HG03025 (cell line): ENCODE measurements at regions not wholly inside any gene's neighbourhood (a gene's known extent, or its start where the extent isn't known, plus 50 kb on each side); places are given as distances from the start of the nearest gene placed in this dataset.

Source experiments
- ATAC-seq: cut with Tn5 transposase; IDR thresholded peaks from one replicate; pipeline ENCODE4 v1.9.1; 2021; ENCODE audit warnings: mild to moderate bottlenecking, moderate library complexity; ENCODE audit not compliant: unreplicated experiment, low FRiP score

DNA sequence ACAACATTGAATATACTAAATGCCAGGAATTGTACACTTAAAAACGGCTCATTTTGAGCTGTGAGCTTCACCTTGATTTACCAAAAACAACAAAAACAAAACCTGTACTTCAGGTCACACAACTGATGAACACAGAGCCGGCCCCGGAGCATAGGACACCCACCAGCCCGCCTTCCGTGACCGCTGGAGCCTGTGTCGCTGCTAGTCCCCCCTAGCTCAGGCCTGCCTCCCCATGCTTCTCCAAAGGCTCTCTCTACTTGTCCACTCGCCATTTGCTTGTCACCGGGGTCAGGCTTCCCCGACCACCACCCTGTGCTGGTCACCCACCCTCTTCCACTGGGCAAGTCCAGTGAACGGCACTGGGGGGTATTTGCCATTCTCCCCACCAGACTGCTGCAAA, 113.8 kb upstream of the TNRC6C start:
- no peak for ATAC-seq

DNA sequence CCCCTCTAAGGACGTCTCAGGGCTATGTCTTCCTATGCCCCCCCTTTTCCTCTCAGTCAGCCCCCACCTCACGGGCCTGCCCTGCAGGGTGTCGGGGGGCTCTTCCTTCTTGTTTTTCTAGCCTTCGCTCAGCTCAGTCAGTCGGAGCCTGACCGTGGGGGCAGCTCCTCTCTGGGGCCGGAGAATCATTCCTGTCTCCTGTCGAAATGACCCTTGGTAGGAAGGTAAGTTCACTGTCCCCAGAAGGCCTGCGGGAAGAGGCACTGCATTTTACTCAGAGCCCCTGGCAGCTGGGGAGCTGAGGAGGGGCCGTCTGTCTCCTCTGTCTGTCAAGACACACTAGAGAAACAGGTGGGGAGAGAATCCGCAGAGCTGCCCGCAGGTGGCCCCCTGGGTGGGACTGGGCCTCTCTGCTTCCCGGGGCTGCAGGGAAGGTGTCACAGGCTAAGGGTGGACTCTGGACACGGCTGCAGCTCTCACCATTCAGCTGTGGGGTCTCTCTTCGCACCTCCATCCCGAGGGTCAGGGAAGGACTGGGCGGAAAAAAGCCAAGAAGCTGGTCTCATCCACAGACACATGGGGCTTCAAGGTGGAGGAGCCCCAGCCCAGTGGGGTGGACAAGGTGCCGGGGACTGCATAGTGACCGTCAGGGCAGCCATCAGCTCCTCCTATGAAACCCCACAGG, 112.8 kb upstream of the TNRC6C start:
- no peak for ATAC-seq

DNA sequence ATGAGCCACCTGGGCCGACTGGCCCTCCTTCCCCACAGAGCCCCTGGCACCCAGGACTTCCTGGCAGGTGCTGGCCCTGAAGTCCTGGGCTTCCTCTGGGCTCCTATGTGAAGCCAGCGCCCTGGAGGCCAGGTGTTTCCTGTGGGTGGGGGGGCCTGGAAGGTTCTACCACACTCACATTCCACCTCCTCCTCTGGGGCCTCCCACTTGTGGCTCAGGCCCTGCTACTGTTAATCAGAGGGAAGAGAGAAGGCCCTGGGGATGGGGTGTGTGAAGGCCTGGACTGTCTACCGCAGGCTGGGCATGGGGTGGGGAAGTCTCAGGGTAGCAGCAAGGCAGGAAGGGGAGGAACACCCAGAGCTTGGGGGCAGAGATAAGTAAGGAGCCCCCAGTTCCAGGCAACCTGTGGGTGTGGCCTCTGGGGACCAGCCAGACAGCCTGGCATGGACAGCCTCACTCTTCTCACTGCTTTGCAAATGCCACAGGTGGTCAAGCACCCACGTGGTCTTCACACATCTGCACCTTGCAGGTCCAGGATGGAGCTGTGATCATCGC, 111.9 kb upstream of the TNRC6C start:
- ATAC-seq: no peak

DNA sequence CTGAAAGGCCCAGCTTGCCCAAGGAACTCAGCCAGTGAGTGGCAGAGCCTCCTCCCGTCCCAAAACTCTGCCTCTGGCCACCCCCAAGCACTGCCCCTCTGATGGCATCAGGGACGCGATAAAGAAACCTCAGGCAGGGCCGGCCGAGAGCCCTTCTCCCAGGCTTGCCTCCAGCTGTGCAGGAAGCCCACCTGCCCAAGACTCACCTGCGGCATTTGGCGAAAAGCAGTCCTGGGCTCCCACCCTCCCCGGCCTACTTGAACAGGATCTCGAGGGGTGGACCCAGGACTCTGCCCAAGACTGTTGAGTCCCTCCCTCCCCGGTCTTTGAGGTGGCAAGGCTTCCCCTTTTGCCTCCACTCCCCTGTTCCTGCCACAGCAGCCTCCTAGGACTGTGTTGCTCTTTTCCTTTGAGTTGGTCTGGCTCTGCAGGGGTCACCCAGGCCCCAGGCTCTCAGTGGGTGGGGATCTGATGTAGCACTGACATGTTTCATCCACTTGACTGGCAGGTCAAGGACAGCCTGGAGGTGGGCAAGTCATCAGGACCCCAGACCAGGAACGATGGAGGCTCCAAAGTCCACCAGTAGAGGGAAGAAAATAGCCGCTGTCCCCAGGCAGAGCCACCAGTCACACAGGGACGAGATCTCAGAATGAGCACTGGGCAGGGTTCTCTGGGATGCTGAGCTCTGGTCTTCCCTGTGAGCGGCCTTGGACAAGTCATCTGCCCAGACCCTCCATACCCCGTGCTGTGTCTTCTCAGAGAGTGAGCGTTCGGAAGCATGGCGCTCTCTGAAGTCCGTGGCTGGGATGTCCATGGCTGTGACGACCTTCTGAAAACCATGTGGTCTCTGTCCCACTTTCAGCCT, 111.0 kb upstream of the TNRC6C start:
- no peak for ATAC-seq

DNA sequence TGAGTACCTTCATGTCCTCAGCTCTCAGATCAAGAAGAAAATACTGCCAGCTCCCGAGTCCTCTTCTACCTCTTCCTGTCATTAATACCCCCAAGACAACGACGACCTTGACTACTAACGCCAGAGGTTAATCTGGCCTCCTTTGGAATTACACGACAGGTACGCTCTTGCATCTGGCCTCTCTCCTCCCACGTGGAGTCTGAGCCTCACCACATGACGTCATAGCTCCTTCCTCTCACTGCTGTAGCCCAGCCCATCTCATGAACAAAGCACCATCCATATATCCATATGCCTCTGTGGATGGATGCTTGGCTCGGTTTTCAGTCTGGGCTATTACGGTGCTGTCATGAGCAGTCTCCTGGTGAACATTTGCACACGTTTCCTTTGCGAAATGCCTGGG, 110.2 kb upstream of the TNRC6C start:
- no peak for ATAC-seq

DNA sequence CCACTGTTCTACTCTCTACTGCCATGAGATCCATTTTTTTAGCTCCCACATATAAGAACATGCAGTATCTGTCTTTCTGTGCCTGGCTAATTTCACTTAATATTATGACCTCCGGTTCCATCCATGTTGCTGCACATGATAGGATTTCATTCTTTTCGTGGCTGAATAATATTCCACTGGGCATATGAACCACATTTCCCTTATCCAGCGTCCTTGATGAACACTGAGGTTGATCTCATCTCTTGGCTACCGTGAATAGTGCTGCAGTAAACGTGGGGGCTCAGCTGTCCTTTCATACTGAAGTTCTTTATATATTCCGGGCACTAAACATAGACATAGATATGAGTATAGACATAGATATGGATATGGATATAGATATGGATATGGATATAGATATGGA, 109.3 kb upstream of the TNRC6C start:
- no peak for ATAC-seq

DNA sequence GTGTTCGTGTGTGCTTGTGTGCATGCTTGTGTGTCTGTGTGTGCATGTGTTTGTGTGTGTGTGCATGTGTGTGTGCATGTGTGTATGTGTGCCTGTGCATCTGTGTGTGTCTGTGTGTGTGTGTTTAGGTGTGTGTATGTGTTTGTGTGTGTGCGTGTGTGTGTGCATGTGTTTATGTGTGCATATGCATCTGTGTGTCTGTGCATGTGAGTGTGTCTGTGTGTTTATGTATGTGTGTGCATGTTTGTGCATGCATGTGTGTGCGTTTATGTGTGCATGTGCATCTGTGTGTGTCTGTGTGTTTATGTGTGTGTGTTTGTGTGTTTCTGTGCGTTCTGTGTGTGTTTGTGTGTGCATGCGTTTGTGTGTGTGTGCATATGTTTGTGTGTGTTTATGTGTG, 106.6 kb upstream of the TNRC6C start:
- no peak for ATAC-seq

DNA sequence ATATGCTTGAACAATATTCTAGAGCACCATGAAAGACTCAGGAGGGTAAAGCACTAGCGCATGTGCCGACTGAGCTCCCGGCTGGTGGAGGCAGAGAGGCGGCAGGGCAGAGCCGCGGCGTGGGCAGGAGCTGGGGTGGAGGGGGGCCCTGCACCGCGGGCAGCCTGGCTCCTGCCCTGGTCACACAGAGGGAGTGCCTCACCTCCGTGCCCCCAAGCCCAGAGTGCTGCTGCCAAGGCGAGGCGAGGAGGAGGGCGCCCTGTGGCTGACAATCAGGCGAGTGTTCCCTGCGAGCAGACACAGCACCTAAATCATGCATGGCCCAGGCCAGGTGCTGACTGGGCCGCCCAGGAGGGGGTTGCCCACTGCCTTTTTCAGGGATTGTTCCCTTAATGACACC, 105.8 kb upstream of the TNRC6C start:
- ATAC-seq: no peak

DNA sequence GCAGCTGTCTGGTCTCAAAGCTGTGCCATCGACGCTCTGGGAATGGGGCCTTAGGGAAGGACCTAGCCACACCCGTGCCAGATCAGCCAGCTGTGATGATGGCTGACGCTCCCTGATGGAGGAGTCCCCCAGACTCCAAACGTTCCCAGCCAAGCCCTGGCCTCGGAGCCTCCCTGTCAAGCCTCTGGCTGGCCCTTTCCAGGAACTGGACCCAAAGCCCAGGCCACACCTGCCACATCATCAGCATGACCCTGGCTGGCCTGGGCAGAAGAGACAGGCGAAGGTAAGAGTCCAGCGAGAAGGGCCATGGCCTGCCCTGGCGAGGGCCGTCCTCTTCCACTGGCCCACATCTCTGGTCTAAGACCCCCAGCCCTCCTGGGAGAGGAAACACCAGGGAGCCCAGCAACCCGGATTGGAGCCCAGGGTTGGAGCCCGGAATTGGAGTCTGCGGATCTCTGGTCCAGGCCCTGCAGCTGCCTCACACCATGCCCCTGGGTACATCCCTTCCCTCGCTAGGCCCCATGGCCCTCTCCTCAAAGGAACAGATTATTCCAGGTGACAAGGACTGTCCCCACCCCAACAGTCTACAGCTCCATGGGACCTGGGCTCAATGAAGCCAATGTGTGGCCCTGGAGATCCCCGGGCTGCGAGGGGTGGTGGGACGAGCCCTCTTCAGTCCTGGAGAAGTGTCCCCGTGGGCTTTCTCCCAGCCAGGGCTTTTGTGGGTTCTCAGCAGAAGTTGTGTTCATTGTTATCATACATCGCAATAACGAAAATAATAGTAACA, 105.1 kb upstream of the TNRC6C start:
- no peak for ATAC-seq

DNA sequence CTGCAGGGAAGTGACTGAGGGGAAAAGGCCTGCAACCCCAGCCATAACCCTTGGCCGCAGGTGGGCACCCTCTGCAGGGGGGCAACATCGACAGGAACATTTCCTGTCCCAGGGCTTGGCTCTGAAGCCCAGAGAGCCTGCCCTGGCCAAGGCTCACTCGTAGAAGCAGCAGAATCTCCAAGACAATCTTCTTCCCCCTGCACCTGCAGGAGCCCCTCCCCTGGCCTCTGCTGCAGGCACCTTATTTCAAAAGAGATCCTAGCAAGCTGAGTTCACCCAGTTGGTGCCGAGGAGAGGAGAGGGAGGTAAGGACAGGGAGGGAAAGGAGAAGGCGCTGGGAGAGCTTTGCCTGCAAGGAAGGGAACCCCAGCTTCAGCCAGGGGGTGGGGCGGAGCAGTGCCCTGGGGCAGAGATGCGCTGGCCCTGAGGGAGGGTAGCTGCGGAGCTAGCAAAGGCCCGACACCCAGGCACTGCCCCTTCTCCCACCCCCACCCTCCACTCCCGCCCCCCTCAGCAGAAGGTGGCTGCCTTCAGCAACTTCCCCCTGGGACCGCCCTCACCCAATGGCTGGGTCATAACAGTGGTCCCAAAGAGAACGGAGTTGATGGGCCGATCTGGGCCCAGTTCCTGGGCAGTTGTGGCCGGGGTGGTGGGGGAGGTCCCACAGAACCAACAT, 104.3 kb upstream of the TNRC6C start:
- no peak for ATAC-seq

DNA sequence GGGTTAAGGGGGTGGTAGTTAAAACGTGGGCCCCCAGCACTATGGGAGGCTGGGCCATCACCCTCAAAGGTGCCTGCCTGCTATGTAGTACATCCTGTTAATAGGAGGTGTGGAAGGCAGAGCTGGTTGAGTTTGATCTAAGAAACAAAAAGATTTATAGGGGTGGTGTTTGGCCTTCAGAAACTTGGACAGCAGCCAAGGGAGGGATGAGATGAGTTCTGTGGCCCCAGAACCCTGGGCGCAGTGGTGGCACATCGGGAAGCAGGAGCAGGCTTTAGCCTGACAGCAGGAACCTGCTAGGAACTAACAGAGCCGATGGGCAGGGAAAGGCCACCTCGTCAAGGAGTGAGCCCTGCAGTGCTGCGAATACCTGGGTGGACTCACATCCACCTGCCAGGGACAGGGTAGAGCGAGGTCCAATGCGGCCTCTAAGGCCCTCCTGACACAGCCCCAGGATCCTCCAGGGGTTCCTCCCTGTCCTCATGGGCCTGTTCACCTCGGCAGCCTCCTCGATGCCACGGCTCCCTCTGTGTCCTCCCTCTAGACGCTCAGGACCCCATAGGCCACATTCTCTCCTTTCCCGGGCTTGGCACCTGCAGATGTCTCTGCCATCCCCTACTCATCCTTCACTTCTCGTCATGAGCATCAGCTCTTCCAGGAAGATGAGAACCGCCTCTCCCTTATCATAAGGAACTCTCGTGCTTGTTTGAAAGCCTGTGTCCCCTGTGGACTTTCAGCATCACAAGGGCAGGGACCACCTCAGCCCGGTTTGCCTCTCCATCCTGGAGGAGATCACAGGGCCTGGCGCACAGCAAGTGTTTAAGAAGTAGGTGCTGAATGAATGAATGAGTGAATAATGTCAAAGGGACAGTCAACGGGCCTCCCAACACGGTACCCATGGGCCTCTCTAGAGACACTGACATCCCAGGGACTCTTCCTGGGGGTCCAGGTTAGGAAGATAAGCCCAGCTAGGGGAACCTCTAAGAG, 103.5 kb upstream of the TNRC6C start:
- ATAC-seq: no peak

DNA sequence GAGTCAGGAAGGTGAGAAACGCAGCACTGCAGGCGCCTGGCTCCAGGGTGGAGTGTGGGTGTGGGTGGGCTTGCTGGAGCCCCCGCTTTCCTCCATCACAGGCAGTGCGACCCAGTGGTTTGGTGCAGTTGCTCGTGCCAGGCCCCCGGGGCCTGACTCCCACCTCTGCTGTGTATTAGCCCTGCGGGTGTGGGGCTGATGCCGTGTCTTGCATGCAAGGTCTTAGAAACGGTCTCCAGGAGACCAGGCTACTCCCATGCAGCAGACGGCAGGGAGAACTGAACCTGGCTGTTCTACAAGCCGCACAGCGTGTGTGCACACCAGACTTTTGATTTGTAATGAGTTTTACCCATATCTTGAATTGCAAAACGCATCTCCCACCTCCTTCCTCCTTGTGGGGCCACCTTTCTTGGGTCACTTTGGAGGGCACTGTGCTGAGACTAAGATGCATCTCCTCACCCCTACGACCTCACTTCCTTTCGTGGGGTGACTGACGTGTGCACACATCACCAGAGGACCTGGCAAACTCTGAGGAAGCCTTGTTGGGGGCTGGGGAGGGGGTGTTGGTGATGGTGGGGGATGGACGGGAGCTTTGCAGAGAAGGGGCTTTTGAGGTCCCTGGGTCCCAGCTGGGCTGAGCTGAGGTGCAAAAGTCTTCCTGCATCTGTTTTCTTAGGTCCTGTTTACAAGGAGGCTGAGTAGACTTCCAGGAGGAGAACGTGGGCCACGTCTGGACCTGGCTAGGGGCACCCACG, 101.8 kb upstream of the TNRC6C start:
- ATAC-seq: no peak

DNA sequence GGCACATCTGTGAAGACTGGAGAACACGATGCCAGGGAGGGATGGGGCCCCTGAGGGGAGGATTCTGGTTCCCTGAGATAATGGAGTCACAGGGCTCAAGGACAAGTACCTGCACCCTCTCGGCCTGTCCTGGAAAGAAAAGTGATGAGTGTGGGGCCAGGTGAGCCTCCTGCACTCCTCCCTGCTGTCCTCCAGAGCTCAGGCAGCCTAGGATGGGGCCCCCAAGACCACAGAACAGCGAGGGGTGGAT, 101.3 kb upstream of the TNRC6C start:
- no peak for ATAC-seq

DNA sequence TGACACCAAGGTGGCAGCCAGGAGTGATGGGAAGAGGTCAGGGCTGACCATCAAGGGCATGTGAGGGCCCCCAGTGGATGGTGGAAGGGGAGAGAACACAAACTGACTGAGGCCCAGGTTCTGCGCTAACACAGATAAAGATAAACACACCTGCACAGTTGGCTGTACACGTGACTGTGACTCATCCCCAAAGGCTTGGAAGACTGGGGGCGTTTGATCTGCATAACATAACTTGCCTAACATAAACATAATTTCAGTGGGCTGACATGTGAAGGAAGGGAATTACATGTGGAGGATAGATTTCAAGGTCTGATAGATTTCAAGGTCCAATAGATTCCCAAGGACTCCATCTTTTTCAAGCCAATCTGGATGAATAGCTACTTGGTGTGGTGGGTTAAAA, 100.9 kb upstream of the TNRC6C start:
- no peak for ATAC-seq

DNA sequence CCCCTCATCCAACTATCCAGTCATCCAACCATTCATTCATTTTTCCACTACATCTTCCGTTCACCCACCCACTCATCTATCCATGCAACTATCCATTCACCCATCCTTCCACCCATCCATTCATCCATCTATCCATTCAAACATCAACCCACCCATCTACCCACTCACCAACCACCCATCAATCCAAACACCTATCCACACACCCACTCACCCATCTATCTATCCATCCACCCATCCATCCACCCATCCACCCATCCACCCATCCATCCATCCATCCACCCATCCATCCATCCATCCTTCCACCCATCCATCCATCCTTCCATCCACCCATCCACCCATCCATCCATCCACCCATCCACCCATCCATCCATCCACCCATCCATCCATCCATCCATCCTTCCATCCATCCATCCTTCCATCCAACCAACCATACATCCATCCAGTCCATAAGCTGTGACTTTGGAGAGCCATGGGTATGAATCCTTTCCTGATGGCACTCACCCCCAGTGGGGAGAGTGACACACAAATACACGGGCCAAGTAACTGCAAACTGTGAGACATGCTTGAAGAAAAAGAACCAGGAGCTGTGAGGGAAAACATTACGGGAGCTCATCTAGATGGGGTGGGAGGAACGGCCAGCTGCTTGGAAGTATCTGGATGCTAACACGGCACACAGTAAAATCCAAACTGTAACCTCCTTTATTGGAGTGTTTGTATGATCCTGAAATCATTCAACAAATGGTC, 100.0 kb upstream of the TNRC6C start:
- ATAC-seq: no peak

DNA sequence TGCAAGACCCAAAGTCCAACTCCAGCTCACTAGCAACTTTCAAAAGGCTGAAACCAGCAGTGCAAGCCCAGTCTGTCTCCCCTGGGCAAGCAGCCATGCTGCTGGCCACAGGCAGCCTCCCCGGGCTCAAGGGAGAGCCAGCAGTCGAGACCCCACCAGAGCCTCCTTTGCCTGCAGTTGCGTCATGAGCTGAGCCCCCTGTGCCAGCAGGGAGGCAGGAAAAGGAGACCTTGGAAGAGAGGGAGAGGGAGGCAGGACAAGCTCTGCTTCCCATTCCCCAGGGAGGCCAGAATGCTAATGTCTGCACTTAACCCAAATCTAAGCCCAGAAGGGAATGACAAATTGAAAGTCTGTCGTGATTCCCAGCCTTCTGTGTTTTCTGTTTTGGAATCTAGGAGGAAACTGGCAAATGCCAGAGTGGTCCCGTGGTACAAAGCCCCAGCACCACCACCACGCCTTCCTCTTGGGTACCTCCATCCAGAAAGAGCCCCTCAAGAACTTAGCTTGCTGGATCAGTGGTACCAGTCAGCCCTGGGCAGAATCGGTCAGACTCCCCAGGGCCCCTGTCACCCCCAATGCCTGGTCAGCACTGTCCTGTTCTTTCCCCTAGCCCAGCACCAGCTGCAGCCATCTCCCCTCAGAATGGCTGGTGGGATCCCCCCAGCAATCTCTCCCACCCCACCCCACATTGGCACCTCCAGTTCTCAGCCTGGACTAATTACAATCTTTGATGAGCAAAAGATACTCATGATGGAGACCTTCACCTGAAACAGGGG, 99.3 kb upstream of the TNRC6C start:
- ATAC-seq: no peak

DNA sequence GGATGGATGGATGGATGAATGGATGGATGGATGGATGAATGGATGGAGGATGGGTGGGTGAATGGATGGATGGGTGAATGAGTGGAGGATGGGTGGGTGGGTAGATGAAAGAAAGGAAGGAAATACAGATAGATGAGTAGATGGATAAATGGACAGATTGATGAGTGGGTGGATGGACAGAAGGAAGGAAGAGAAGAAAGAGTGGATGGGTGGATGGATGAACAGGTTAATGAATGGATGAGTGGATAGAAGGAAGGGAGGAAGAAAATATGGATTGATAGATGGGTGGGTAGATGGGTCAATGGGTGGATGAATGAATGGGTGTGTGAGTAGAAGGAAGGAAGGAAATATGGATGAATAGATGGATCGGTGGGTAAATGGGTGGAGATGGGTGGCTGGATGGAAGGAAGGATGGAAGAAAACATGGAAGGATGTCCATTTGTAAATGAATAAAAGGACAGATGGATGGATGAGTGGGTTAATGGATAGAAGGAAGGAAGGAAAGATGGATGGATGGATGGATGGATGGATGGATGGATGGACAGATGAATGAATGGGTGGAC, 97.3 kb upstream of the TNRC6C start:
- no peak for ATAC-seq
